NCI-H146 treated with DMSO at 0.1 percent for 48 hours (cell line): ENCODE measurements at regions not wholly inside any gene's neighbourhood (a gene's known extent, or its start where the extent isn't known, plus 50 kb on each side); places are given as distances from the start of the nearest gene placed in this dataset.

Experiments
- DNase-seq: peaks from one replicate; lab custom pipeline; 2025; ENCODE audit not compliant: unreplicated experiment; lab: John Stamatoyannopoulos, UW

- no peak for DNase-seq
Observed at GRCh38 chr1:43008115-43009060, 49.7 kb upstream of the SLC2A1 start.
